MM.1S (cell line): ENCODE measurements at regions not wholly inside any gene's neighbourhood (a gene's known extent, or its start where the extent isn't known, plus 50 kb on each side); places are given as distances from the start of the nearest gene placed in this dataset.

Experiments
- DNase-seq: peaks from one replicate; pipeline ENCODE4 v3.0.0-alpha.2; 2015
- H2AFZ ChIP-seq: fragments of 300-600 bp; sonication (generic); 2 replicates; pipeline ENCODE4 v1.6.0; 2016; ENCODE audit warnings: antibody characterized with exemption, low read length
- H3F3A ChIP-seq: fragments of 300-600 bp; sonication (generic); 2 replicates; pipeline ENCODE4 v1.6.1; 2016; ENCODE audit warnings: mild to moderate bottlenecking, antibody characterized with exemption, low read length, moderate library complexity, mixed read lengths; ENCODE audit not compliant: insufficient read depth
- H3K27ac ChIP-seq: fragments of 300-600 bp; sonication (generic); 2 replicates; pipeline ENCODE4 v1.5.1; 2016; ENCODE audit warnings: mild to moderate bottlenecking, low read length
- H3K27me3 ChIP-seq: fragments of 300-600 bp; sonication (generic); replicated peaks from 2 replicates; pipeline ENCODE4 v1.6.0; 2016; ENCODE audit warnings: low read length; ENCODE audit not compliant: insufficient read depth
- H3K36me3 ChIP-seq: fragments of 300-600 bp; sonication (generic); replicated peaks from 2 replicates; pipeline ENCODE4 v1.6.1; 2016; ENCODE audit warnings: mild to moderate bottlenecking, low read length, mixed read lengths; ENCODE audit not compliant: insufficient read depth
- H3K4me1 ChIP-seq: fragments of 300-600 bp; sonication (generic); 2 replicates; pipeline ENCODE4 v1.6.1; 2016; ENCODE audit warnings: low read length, mixed read lengths
- H3K4me2 ChIP-seq: fragments of 300-600 bp; sonication (generic); 2 replicates; pipeline ENCODE4 v1.6.0; 2016; ENCODE audit warnings: low read depth, low read length
- H3K4me3 ChIP-seq: fragments of 300-600 bp; sonication (generic); 2 replicates; pipeline ENCODE4 v1.5.1; 2016; ENCODE audit warnings: low read length, mixed read lengths
- H3K79me2 ChIP-seq: fragments of 300-600 bp; sonication (generic); 2 replicates; pipeline ENCODE4 v1.6.1; 2016; ENCODE audit warnings: mixed run types, low read length, mixed read lengths
- H3K9ac ChIP-seq: fragments of 300-600 bp; sonication (generic); 2 replicates; pipeline ENCODE4 v1.6.1; 2016; ENCODE audit warnings: low read length, mixed read lengths
- H3K9me2 ChIP-seq: fragments of 300-600 bp; sonication (generic); replicated peaks from 2 replicates; pipeline ENCODE4 v1.6.1; 2016; ENCODE audit warnings: mild to moderate bottlenecking, low read length, mixed read lengths; ENCODE audit not compliant: insufficient read depth
- H3K9me3 ChIP-seq: fragments of 300-600 bp; sonication (generic); replicated peaks from 2 replicates; pipeline ENCODE4 v1.6.1; 2016; ENCODE audit warnings: mild to moderate bottlenecking, low read length, mixed read lengths; ENCODE audit not compliant: insufficient read depth
- H4K20me1 ChIP-seq: fragments of 300-600 bp; sonication (generic); 2 replicates; pipeline ENCODE4 v1.6.1; 2016; ENCODE audit warnings: mild to moderate bottlenecking, low read length, moderate library complexity, mixed read lengths; ENCODE audit not compliant: insufficient read depth
- CTCF ChIP-seq: fragments of 300-600 bp; sonication (generic); IDR thresholded peaks from 2 replicates; pipeline ENCODE4 v1.5.1; 2016; ENCODE audit warnings: antibody characterized with exemption, low read length, mixed read lengths
- EZH2 ChIP-seq: fragments of 300-600 bp; sonication (generic); optimal IDR thresholded peaks from 2 replicates; pipeline ENCODE3; 2017; ENCODE audit warnings: low read depth, mild to moderate bottlenecking, antibody characterized with exemption, low read length, mixed read lengths
- EZH2phosphoT487 ChIP-seq: fragments of 300-600 bp; sonication (generic); IDR thresholded peaks from 2 replicates; pipeline ENCODE4 v1.6.1; 2018; ENCODE audit warnings: antibody characterized with exemption, low read length

GRCh38 chr4:156497486-156497885 lies 474.1 kb downstream of the PDGFC start:
- H3K9me2 ChIP-seq = no peaks in the 10 kb centered on the region
- H3K4me2 ChIP-seq = no peak overlapping the region
- H3K27me3 ChIP-seq = no peaks in the 10 kb centered on the region
- H3K9ac ChIP-seq = no peak overlapping the region
- H3K79me2 ChIP-seq = no peaks in the 10 kb centered on the region
- no peak overlapping the region for H2AFZ ChIP-seq
- TF ChIP-seq EZH2phosphoT487 (no peak), EZH2 (no peak), CTCF (no peak)
- DNase-seq = no peak
- H3K9me3 ChIP-seq = no peaks in the 10 kb centered on the region
- H4K20me1 ChIP-seq = no peaks in the 10 kb centered on the region
- no peak overlapping the region for H3K27ac ChIP-seq
- no peaks in the 10 kb centered on the region for H3F3A ChIP-seq
- H3K36me3 ChIP-seq = no peaks in the 10 kb centered on the region
- H3K4me3 ChIP-seq = no peak overlapping the region
- H3K4me1 ChIP-seq = no peaks in the 10 kb centered on the region

GRCh38 chr4:156496797-156497196 lies 474.8 kb downstream of the PDGFC start:
- Histone ChIP-seq H3K4me2 (no peak overlapping the region), H3K36me3 (no peaks in the 10 kb centered on the region), H3K4me1 (no peaks in the 10 kb centered on the region), H3F3A (no peaks in the 10 kb centered on the region), H3K27me3 (no peaks in the 10 kb centered on the region), H3K27ac (no peak overlapping the region), H3K4me3 (no peak overlapping the region), H2AFZ (no peak overlapping the region), H3K79me2 (no peaks in the 10 kb centered on the region), H3K9me2 (no peaks in the 10 kb centered on the region), H3K9me3 (no peaks in the 10 kb centered on the region), H3K9ac (no peak overlapping the region), H4K20me1 (no peaks in the 10 kb centered on the region)
- TF ChIP-seq EZH2 (no peak), CTCF (no peak), EZH2phosphoT487 (no peak)
- no peak for DNase-seq

GRCh38 chr4:156495836-156496235 lies 475.8 kb downstream of the PDGFC start:
- H3K4me3 ChIP-seq = no peak overlapping the region
- no peaks in the 10 kb centered on the region for H3F3A ChIP-seq
- DNase-seq = no peak
- H4K20me1 ChIP-seq = no peaks in the 10 kb centered on the region
- TF ChIP-seq EZH2 (no peak), CTCF (no peak), EZH2phosphoT487 (no peak)
- H3K79me2 ChIP-seq = no peaks in the 10 kb centered on the region
- no peaks in the 10 kb centered on the region for H3K27me3 ChIP-seq
- H3K27ac ChIP-seq = no peak overlapping the region
- H3K9me3 ChIP-seq = no peaks in the 10 kb centered on the region
- H3K9me2 ChIP-seq = no peaks in the 10 kb centered on the region
- no peak overlapping the region for H2AFZ ChIP-seq
- no peaks in the 10 kb centered on the region for H3K36me3 ChIP-seq
- H3K9ac ChIP-seq = no peak overlapping the region
- H3K4me1 ChIP-seq = no peaks in the 10 kb centered on the region
- no peak overlapping the region for H3K4me2 ChIP-seq
